Adrenal gland (tissue), 5 donors: ENCODE measurements at regions not wholly inside any gene's neighbourhood (a gene's known extent, or its start where the extent isn't known, plus 50 kb on each side); places are given as distances from the start of the nearest gene placed in this dataset.

Experiments used
- CTCF ChIP-seq, 6 experiments: fragments of 450-650 bp in 4 of 6; fragments of 200-600 bp in 2 of 6; sonication (generic) in 1 of 6; IDR thresholded peaks; 1 replicate in 5 of 6; 2 replicates in 1 of 6; pipeline versions ENCODE4 v1.5.1 to v1.8.0; 2016 to 2021; ENCODE audit warnings: antibody characterized with exemption in 6 of 6, mild to moderate bottlenecking in 2 of 6, moderate library complexity in 1 of 6
- POLR2A ChIP-seq, 2 donors: fragments of 450-650 bp; IDR thresholded peaks; one replicate each; pipeline ENCODE4 v1.6.1; 2017; ENCODE audit warnings: antibody characterized with exemption in 2 of 2, mild to moderate bottlenecking in 2 of 2, moderate library complexity in 1 of 2
- donor health status: DM: no; HTN: no; CAD: no.

- TF ChIP-seq POLR2A (IDR thresholded peaks at IDR 0.05) (no peak), CTCF (IDR thresholded peaks at IDR 0.05) (no peak)
These were observed 89.8 kb upstream of the ZC3H12C start for GRCh38 chr11:110003426-110003825.
